COLO829 (cell line): ENCODE measurements at regions not wholly inside any gene's neighbourhood (a gene's known extent, or its start where the extent isn't known, plus 50 kb on each side); places are given as distances from the start of the nearest gene placed in this dataset.

Source experiments
- DNase-seq: peaks from one replicate; pipeline ENCODE4 v3.0.0; 2012; ENCODE audit warnings: low spot score

DNA sequence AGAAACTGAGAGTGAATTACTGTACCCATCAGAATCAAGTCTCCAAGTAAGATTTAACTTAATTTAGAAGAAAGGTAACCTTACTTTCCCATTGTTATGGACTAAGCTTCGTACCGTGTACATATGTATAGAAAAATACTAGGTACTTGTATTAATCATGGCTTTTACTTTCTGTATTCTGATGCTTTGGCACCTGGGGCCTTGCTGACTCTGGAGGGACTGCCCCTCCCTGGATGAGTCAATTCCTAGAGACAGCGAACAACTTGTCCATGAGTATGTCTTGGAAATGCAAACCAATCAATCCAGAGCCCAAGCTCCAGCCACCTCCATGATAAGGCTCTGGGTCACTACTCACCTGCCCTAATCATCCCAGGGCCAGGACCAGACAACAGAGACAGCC is 50.0 kb upstream of the DGKG start:
- no peak for DNase-seq
